K562 (cell line): ENCODE measurements at regions not wholly inside any gene's neighbourhood (a gene's known extent, or its start where the extent isn't known, plus 50 kb on each side); places are given as distances from the start of the nearest gene placed in this dataset.
A peak's percentile ranks its signal among the peaks of the same experiment; 100 is the strongest.

Source experiments
- ATF2 ChIP-seq: sonication (generic); formaldehyde crosslinking; IDR thresholded peaks from 2 replicates; pipeline ENCODE4 v1.8.1; 2022; ENCODE audit warnings: missing genetic modification reagents
- COPS2 ChIP-seq: fragments of 450-650 bp; conservative IDR thresholded peaks from 2 replicates; pipeline ENCODE4 v1.6.1; 2016; ENCODE audit warnings: mild to moderate bottlenecking, moderate library complexity
- CTBP1 ChIP-seq: fragments of 450-650 bp; IDR thresholded peaks from 2 replicates; pipeline ENCODE4 v1.6.1; 2016; ENCODE audit warnings: borderline replicate concordance
- HCFC1 ChIP-seq: IDR thresholded peaks from 2 replicates; pipeline ENCODE4 v1.6.1; 2012; ENCODE audit warnings: low read depth, low read length, improper control_type of control experiment
- HIVEP1 ChIP-seq: fragments of 250-450 bp; sonication (Bioruptor Pico); IDR thresholded peaks from 2 replicates; pipeline ENCODE4 v1.4.0; 2020; ENCODE audit warnings: mild to moderate bottlenecking
- HMG20A ChIP-seq: fragments of 450-650 bp; formaldehyde crosslinking; conservative IDR thresholded peaks from 2 replicates; pipeline ENCODE4 v1.4.0; 2020; ENCODE audit warnings: mild to moderate bottlenecking, mixed read lengths
- KLF16 ChIP-seq: IDR thresholded peaks from 2 replicates; pipeline ENCODE4 v1.6.1; 2016; ENCODE audit warnings: antibody characterized with exemption
- MCM3 ChIP-seq: fragments of 450-650 bp; IDR thresholded peaks from 2 replicates; pipeline ENCODE4 v1.6.1; 2016
- NFATC3 ChIP-seq: fragments of 450-650 bp; IDR thresholded peaks from 2 replicates; pipeline ENCODE4 v1.6.1; 2017; ENCODE audit warnings: mild to moderate bottlenecking
- NFE2 ChIP-seq: IDR thresholded peaks from 2 replicates; pipeline ENCODE4 v1.6.1; 2014; ENCODE audit warnings: antibody characterized with exemption, low read depth
- SIN3A ChIP-seq, 2 experiments: fragments of 150-350 bp in 1 of 2; IDR thresholded peaks; 2 replicates each; pipeline ENCODE4 v1.6.1; 2011 to 2016; ENCODE audit warnings: borderline replicate concordance in 2 of 2, low read depth in 2 of 2, low read length in 2 of 2, mild to moderate bottlenecking in 2 of 2, moderate library complexity in 2 of 2; ENCODE audit not compliant: control insufficient read depth in 1 of 2
- SP1 ChIP-seq: sonication (generic); formaldehyde crosslinking; IDR thresholded peaks from 2 replicates; pipeline ENCODE4 v1.8.1; 2022; ENCODE audit warnings: mild to moderate bottlenecking, missing genetic modification reagents
- STAT5B ChIP-seq: fragments of 250-450 bp; sonication (Bioruptor Pico); IDR thresholded peaks from 2 replicates; pipeline ENCODE4 v1.8.0; 2021; ENCODE audit warnings: mild to moderate bottlenecking, inconsistent platforms
- TAF9B ChIP-seq: fragments of 450-650 bp; IDR thresholded peaks from 2 replicates; pipeline ENCODE4 v1.6.1; 2018; ENCODE audit warnings: mild to moderate bottlenecking; ENCODE audit not compliant: partially characterized antibody
- TRIM24 ChIP-seq, 2 experiments: fragments of 450-650 bp; IDR thresholded peaks; 2 replicates each; pipeline ENCODE4 v1.6.1; 2016
- ZFP30 ChIP-seq: fragments of 250-450 bp; sonication (Bioruptor Pico); IDR thresholded peaks from 2 replicates; pipeline ENCODE4 v1.8.0; 2022; ENCODE audit warnings: moderate library complexity, mild to moderate bottlenecking, inconsistent platforms, borderline replicate concordance
- ZKSCAN8 ChIP-seq: fragments of 200-800 bp; sonication (Bioruptor generic); IDR thresholded peaks from 2 replicates; pipeline ENCODE4 v1.6.1; 2016; ENCODE audit warnings: missing genetic modification characterization, missing compliant biosample characterization
- ZNF23 ChIP-seq: fragments of 250-450 bp; sonication (Bioruptor Pico); IDR thresholded peaks from 2 replicates; pipeline ENCODE4 v1.4.0; 2020; ENCODE audit warnings: mild to moderate bottlenecking
- ZNF408 ChIP-seq: fragments of 250-450 bp; sonication (Bioruptor Pico); IDR thresholded peaks from 2 replicates; pipeline ENCODE4 v1.4.0; 2020; ENCODE audit warnings: low read depth, mild to moderate bottlenecking, moderate library complexity
- ZNF444 ChIP-seq: fragments of 250-450 bp; sonication (Bioruptor Pico); IDR thresholded peaks from 2 replicates; pipeline ENCODE4 v1.4.0; 2020; ENCODE audit warnings: mild to moderate bottlenecking, moderate library complexity
- ZNF57 ChIP-seq: fragments of 450-650 bp; formaldehyde crosslinking; IDR thresholded peaks from 2 replicates; pipeline ENCODE4 v1.4.0; 2020; ENCODE audit warnings: mild to moderate bottlenecking, moderate library complexity
- ZNF583 ChIP-seq: fragments of 250-450 bp; sonication (Bioruptor Pico); IDR thresholded peaks from 2 replicates; pipeline ENCODE4 v1.4.0; 2020
- ZNF717 ChIP-seq: fragments of 250-450 bp; sonication (Bioruptor Pico); IDR thresholded peaks from 2 replicates; pipeline ENCODE4 v1.5.0; 2021
- TF ChIP-seq, protein P1 (sequence below): sonication (generic); formaldehyde crosslinking; IDR thresholded peaks from 2 replicates; pipeline ENCODE4 v1.8.1; 2023; ENCODE audit warnings: mild to moderate bottlenecking, missing genetic modification reagents
- TF ChIP-seq, protein P2 (sequence below): IDR thresholded peaks from 2 replicates; pipeline ENCODE4 v1.6.1; 2011; ENCODE audit warnings: borderline replicate concordance, low read depth, mild to moderate bottlenecking, moderate library complexity, low read length; ENCODE audit not compliant: insufficient read depth, poor library complexity, severe bottlenecking

GRCh38 chr15:89399238-89400115 is 64.9 kb upstream of the POLG start (continued):
- TF ChIP-seq ATF2 (no peak), ZNF583 (CRISPR knock-in tag) (no peak), ZNF408 (no peak), CTBP1 (peak; percentile 26; the same call in 1 of the 2 replicates), HCFC1 (peak; percentile 9; the same call in 1 of the 2 replicates), SIN3A (IDR thresholded peaks at IDR 0.05; ENCODE audit: borderline replicate concordance in 2 of 2, control insufficient read depth in 1 of 2, low read depth in 2 of 2, low read length in 2 of 2) (0 out of 4 replicates have a peak, but pooled peaks of 1 of the 2 experiments have one; percentile 21), ZNF444 (CRISPR knock-in tag) (no peak), ZKSCAN8 (CRISPR knock-in tag) (no peak), HIVEP1 (no peak), STAT5B (CRISPR knock-in tag) (no peak), TAF9B (no peak), TRIM24 (IDR thresholded peaks at IDR 0.05) (no peak), ZFP30 (CRISPR knock-in tag) (no peak), SP1 (CRISPR knock-in tag) (0 out of 2 replicates have a peak, but pooled peaks have one; percentile 25), NFATC3 (no peak), HMG20A (CRISPR knock-in tag) (no peak), ZNF717 (CRISPR knock-in tag) (no peak), ZNF57 (CRISPR knock-in tag) (no peak), COPS2 (no peak), KLF16 (no peak), NFE2 (no peak), ZNF23 (CRISPR knock-in tag) (no peak), MCM3 (no peak)
- TF ChIP-seq, protein P1, sequence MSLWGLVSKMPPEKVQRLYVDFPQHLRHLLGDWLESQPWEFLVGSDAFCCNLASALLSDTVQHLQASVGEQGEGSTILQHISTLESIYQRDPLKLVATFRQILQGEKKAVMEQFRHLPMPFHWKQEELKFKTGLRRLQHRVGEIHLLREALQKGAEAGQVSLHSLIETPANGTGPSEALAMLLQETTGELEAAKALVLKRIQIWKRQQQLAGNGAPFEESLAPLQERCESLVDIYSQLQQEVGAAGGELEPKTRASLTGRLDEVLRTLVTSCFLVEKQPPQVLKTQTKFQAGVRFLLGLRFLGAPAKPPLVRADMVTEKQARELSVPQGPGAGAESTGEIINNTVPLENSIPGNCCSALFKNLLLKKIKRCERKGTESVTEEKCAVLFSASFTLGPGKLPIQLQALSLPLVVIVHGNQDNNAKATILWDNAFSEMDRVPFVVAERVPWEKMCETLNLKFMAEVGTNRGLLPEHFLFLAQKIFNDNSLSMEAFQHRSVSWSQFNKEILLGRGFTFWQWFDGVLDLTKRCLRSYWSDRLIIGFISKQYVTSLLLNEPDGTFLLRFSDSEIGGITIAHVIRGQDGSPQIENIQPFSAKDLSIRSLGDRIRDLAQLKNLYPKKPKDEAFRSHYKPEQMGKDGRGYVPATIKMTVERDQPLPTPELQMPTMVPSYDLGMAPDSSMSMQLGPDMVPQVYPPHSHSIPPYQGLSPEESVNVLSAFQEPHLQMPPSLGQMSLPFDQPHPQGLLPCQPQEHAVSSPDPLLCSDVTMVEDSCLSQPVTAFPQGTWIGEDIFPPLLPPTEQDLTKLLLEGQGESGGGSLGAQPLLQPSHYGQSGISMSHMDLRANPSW (CRISPR knock-in tag): no peak
- TF ChIP-seq, protein P2, sequence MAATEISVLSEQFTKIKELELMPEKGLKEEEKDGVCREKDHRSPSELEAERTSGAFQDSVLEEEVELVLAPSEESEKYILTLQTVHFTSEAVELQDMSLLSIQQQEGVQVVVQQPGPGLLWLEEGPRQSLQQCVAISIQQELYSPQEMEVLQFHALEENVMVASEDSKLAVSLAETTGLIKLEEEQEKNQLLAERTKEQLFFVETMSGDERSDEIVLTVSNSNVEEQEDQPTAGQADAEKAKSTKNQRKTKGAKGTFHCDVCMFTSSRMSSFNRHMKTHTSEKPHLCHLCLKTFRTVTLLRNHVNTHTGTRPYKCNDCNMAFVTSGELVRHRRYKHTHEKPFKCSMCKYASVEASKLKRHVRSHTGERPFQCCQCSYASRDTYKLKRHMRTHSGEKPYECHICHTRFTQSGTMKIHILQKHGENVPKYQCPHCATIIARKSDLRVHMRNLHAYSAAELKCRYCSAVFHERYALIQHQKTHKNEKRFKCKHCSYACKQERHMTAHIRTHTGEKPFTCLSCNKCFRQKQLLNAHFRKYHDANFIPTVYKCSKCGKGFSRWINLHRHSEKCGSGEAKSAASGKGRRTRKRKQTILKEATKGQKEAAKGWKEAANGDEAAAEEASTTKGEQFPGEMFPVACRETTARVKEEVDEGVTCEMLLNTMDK: peak; percentile 64
